Activated T-helper 1 cell treated with anti-CD3 and anti-CD28 coated beads, Interleukin-12 subunit alpha, Interleukin-12 subunit beta, Interleukin-2, Interleukin-4 antibody, amounts not matched to agents 30 ng/mL and 10 ng/mL and 1 ng/mL, durations not matched to agents 14 hours and 24 hours and 36 hours (primary cell): ENCODE measurements at regions not wholly inside any gene's neighbourhood (a gene's known extent, or its start where the extent isn't known, plus 50 kb on each side); places are given as distances from the start of the nearest gene placed in this dataset.

ENCODE experiments used
- DNase-seq: peaks from one replicate; pipeline ENCODE4 v3.0.0; 2021; ENCODE audit warnings: low spot score
- H3K27ac Mint-ChIP-seq: one replicate; pipeline ENCODE4 v1.8.0; 2021; ENCODE audit warnings: mild to moderate bottlenecking, mixed read lengths
- H3K27me3 Mint-ChIP-seq: one replicate; pipeline ENCODE4 v1.8.0; 2022; ENCODE audit warnings: mild to moderate bottlenecking, moderate library complexity, mixed read lengths; ENCODE audit not compliant: insufficient read depth
- H3K36me3 Mint-ChIP-seq: one replicate; pipeline ENCODE4 v1.8.0; 2021; ENCODE audit warnings: low read depth, mixed read lengths
- H3K4me1 Mint-ChIP-seq: one replicate; pipeline ENCODE4 v1.8.0; 2021; ENCODE audit warnings: low read depth, mixed read lengths
- H3K4me3 Mint-ChIP-seq: one replicate; pipeline ENCODE4 v1.8.0; 2021; ENCODE audit warnings: mild to moderate bottlenecking, moderate library complexity, mixed read lengths
- H3K9me3 Mint-ChIP-seq: one replicate; pipeline ENCODE4 v1.8.0; 2021; ENCODE audit warnings: mixed read lengths
- intact Hi-C: fragments of 100-400 bp; cut with micrococcal nuclease; formaldehyde crosslinking; loops from one replicate; pipeline ENCODE4 v1.15.1; 2024

GRCh38 chr5:139733698-139734538, 61.7 kb upstream of the PSD2 start:
- intact Hi-C loops: no loop called here
- DNase-seq: no peak
- H3K36me3 Mint-ChIP-seq: no peaks in the 10 kb centered on the region
- H3K27ac Mint-ChIP-seq: no peak overlapping the region
- no peak overlapping the region for H3K4me3 Mint-ChIP-seq
- no peaks in the 10 kb centered on the region for H3K27me3 Mint-ChIP-seq
- no peaks in the 10 kb centered on the region for H3K4me1 Mint-ChIP-seq
- no peaks in the 10 kb centered on the region for H3K9me3 Mint-ChIP-seq

- H3K27me3 Mint-ChIP-seq: no peaks in the 10 kb centered on the region
- no peaks in the 10 kb centered on the region for H3K36me3 Mint-ChIP-seq
- H3K4me1 Mint-ChIP-seq: no peaks in the 10 kb centered on the region
- no peaks in the 10 kb centered on the region for H3K9me3 Mint-ChIP-seq
- DNase-seq: no peak
- no peak overlapping the region for H3K4me3 Mint-ChIP-seq
- intact Hi-C loops: no loop called here
- no peak overlapping the region for H3K27ac Mint-ChIP-seq
These were observed 61.1 kb upstream of the PSD2 start for GRCh38 chr5:139734539-139734916.

GRCh38 chr5:139738193-139739149, 57.1 kb upstream of the PSD2 start:
- Mint-ChIP-seq H3K27me3 (peaks cover 2% of the 10 kb centered on the region), H3K4me3 (no peak overlapping the region), H3K4me1 (no peaks in the 10 kb centered on the region), H3K36me3 (no peaks in the 10 kb centered on the region), H3K27ac (no peak overlapping the region), H3K9me3 (no peaks in the 10 kb centered on the region)
- no peak for DNase-seq
- intact Hi-C loops: no loop called here

- DNase-seq: no peak
- Mint-ChIP-seq H3K4me1 (no peaks in the 10 kb centered on the region), H3K9me3 (no peaks in the 10 kb centered on the region), H3K4me3 (no peak overlapping the region), H3K27ac (no peak overlapping the region), H3K36me3 (no peaks in the 10 kb centered on the region), H3K27me3 (peaks cover 2% of the 10 kb centered on the region)
- intact Hi-C loops: no loop called here
These were observed 56.2 kb upstream of the PSD2 start for GRCh38 chr5:139739150-139739974.

GRCh38 chr5:139740138-139740991, 55.2 kb upstream of the PSD2 start:
- Mint-ChIP-seq H3K36me3 (no peaks in the 10 kb centered on the region), H3K4me1 (no peaks in the 10 kb centered on the region), H3K9me3 (no peaks in the 10 kb centered on the region), H3K4me3 (no peak overlapping the region), H3K27me3 (peaks cover 6% of the 10 kb centered on the region), H3K27ac (no peak overlapping the region)
- DNase-seq: no peak
- intact Hi-C loops: loop anchor here (10.0 kb wide), 1 partner anchor 326 kb away; no protein-coding TSS in a partner anchor

GRCh38 chr5:139740992-139741672, 54.5 kb upstream of the PSD2 start:
- intact Hi-C loops: loop anchor here (10.0 kb wide), 1 partner anchor 326 kb away; no protein-coding TSS in a partner anchor
- peaks cover 5% of the 10 kb centered on the region for H3K4me1 Mint-ChIP-seq
- H3K27me3 Mint-ChIP-seq: peaks cover 10% of the 10 kb centered on the region
- no peaks in the 10 kb centered on the region for H3K36me3 Mint-ChIP-seq
- no peak for DNase-seq
- H3K9me3 Mint-ChIP-seq: no peaks in the 10 kb centered on the region
- H3K4me3 Mint-ChIP-seq: no peak overlapping the region
- no peak overlapping the region for H3K27ac Mint-ChIP-seq

- Mint-ChIP-seq H3K4me3 (no peak overlapping the region), H3K36me3 (peaks cover under 1% of the 10 kb centered on the region), H3K4me1 (peaks cover 7% of the 10 kb centered on the region), H3K27ac (no peak overlapping the region), H3K9me3 (no peaks in the 10 kb centered on the region), H3K27me3 (peaks cover 12% of the 10 kb centered on the region)
- intact Hi-C loops: loop anchor here (10.0 kb wide), 1 partner anchor 327 kb away; no protein-coding TSS in a partner anchor
- no peak for DNase-seq
These were observed 53.8 kb upstream of the PSD2 start for GRCh38 chr5:139741823-139742172.

GRCh38 chr5:139742173-139742903, 53.3 kb upstream of the PSD2 start:
- Mint-ChIP-seq H3K27me3 (peaks cover 17% of the 10 kb centered on the region), H3K4me3 (no peak overlapping the region), H3K4me1 (peaks cover 12% of the 10 kb centered on the region), H3K27ac (no peak overlapping the region), H3K36me3 (peaks cover 2% of the 10 kb centered on the region), H3K9me3 (no peaks in the 10 kb centered on the region)
- no peak for DNase-seq
- intact Hi-C loops: loop anchor here (10.0 kb wide), 1 partner anchor 328 kb away; no protein-coding TSS in a partner anchor

- DNase-seq: no peak
- Mint-ChIP-seq H3K36me3 (peaks cover 2% of the 10 kb centered on the region), H3K4me3 (no peak overlapping the region), H3K27ac (no peak overlapping the region), H3K4me1 (peaks cover 15% of the 10 kb centered on the region), H3K9me3 (no peaks in the 10 kb centered on the region), H3K27me3 (peaks cover 22% of the 10 kb centered on the region)
- intact Hi-C loops: loop anchor here (10.0 kb wide), 1 partner anchor 328 kb away; no protein-coding TSS in a partner anchor
These were observed 52.4 kb upstream of the PSD2 start for GRCh38 chr5:139743001-139743771.

- peaks cover 2% of the 10 kb centered on the region for H3K36me3 Mint-ChIP-seq
- H3K9me3 Mint-ChIP-seq: no peaks in the 10 kb centered on the region
- no peak for DNase-seq
- peaks cover 27% of the 10 kb centered on the region for H3K27me3 Mint-ChIP-seq
- no peak overlapping the region for H3K4me3 Mint-ChIP-seq
- peaks cover 17% of the 10 kb centered on the region for H3K4me1 Mint-ChIP-seq
- H3K27ac Mint-ChIP-seq: no peak overlapping the region
- intact Hi-C loops: loop anchor here (10.0 kb wide), 1 partner anchor 329 kb away; no protein-coding TSS in a partner anchor
These were observed 51.8 kb upstream of the PSD2 start for GRCh38 chr5:139743804-139744203.
